OCI-LY7 (cell line): ENCODE measurements at regions not wholly inside any gene's neighbourhood (a gene's known extent, or its start where the extent isn't known, plus 50 kb on each side); places are given as distances from the start of the nearest gene placed in this dataset.

Source experiments
- BruUV-seq: library from RNA; stranded (reverse); fragments of 400-500 nt; replicated peaks from 2 replicates; lab custom pipeline; 2021; lab: Mats Ljungman, UMichigan
- CTCF ChIA-PET: fragments of 300-600 bp; sonication (Branson Sonifier 250); formaldehyde crosslinking; loops from one replicate; lab custom pipeline; 2022; ENCODE audit warnings: antibody characterized with exemption; ENCODE audit not compliant: unreplicated experiment; lab: Charles Lee
- POLR2A ChIA-PET: fragments of 300-600 bp; sonication (Branson Sonifier 250); formaldehyde crosslinking; loops from one replicate; lab custom pipeline; 2022; ENCODE audit warnings: antibody characterized with exemption; lab: Charles Lee
- DNase-seq: peaks from one replicate; pipeline ENCODE4 v3.0.0-alpha.2; 2015; ENCODE audit warnings: low spot score
- H2AFZ ChIP-seq: fragments of 200-600 bp; sonication (generic), shearing (Covaris generic); 2 replicates; pipeline ENCODE4 v1.6.1; 2014; ENCODE audit warnings: mild to moderate bottlenecking, antibody characterized with exemption, low read length, moderate library complexity
- H3K27ac ChIP-seq: fragments of 200-600 bp; sonication (generic); 2 replicates; pipeline ENCODE4 v1.5.1; 2014; ENCODE audit warnings: mixed run types, low read depth, mild to moderate bottlenecking, moderate library complexity, low read length, inconsistent platforms; ENCODE audit not compliant: poor library complexity, severe bottlenecking
- H3K36me3 ChIP-seq: fragments of 200-600 bp; sonication (generic); 2 replicates; pipeline ENCODE4 v1.6.1; 2014; ENCODE audit warnings: mild to moderate bottlenecking, antibody characterized with exemption, low read length, moderate library complexity, mixed read lengths; ENCODE audit not compliant: insufficient read depth
- H3K4me1 ChIP-seq: fragments of 200-600 bp; sonication (generic); 2 replicates; pipeline ENCODE4 v1.5.1; 2014; ENCODE audit warnings: mild to moderate bottlenecking, low read length; ENCODE audit not compliant: insufficient read depth, poor library complexity, severe bottlenecking
- H3K4me2 ChIP-seq: fragments of 200-600 bp; sonication (generic); 2 replicates; pipeline ENCODE4 v1.6.1; 2014; ENCODE audit warnings: mild to moderate bottlenecking, low read length
- H3K4me3 ChIP-seq: fragments of 200-600 bp; sonication (generic); 2 replicates; pipeline ENCODE4 v1.5.1; 2014; ENCODE audit warnings: mild to moderate bottlenecking, low read depth, low read length; ENCODE audit not compliant: poor library complexity, severe bottlenecking
- H3K79me2 ChIP-seq: fragments of 200-600 bp; sonication (generic); 2 replicates; pipeline ENCODE4 v1.6.1; 2016; ENCODE audit warnings: low read depth, mild to moderate bottlenecking, low read length, moderate library complexity, mixed read lengths; ENCODE audit not compliant: insufficient read depth
- H3K9me2 ChIP-seq: fragments of 200-600 bp; sonication (generic); 2 replicates; pipeline ENCODE4 v1.6.1; 2016; ENCODE audit warnings: mild to moderate bottlenecking, low read length, mixed read lengths; ENCODE audit not compliant: insufficient read depth
- H3K9me3 ChIP-seq: fragments of 200-600 bp; sonication (generic); 2 replicates; pipeline ENCODE4 v1.6.1; 2014; ENCODE audit warnings: mild to moderate bottlenecking, mixed run types, low read length, mixed read lengths
- H4K20me1 ChIP-seq: fragments of 200-600 bp; sonication (generic); 2 replicates; pipeline ENCODE4 v1.6.1; 2014; ENCODE audit warnings: mild to moderate bottlenecking, antibody characterized with exemption, low read length, moderate library complexity, mixed read lengths; ENCODE audit not compliant: insufficient read depth
- EZH2phosphoT487 ChIP-seq: fragments of 200-600 bp; sonication (generic); IDR thresholded peaks from 2 replicates; pipeline ENCODE4 v1.6.1; 2018; ENCODE audit warnings: low read depth, borderline replicate concordance, mild to moderate bottlenecking, mixed run types, antibody characterized with exemption, low read length, moderate library complexity, mixed read lengths
- intact Hi-C: fragments of 100-400 bp; cut with micrococcal nuclease; formaldehyde crosslinking; loops from one replicate; pipeline ENCODE4 v1.10.0; 2022; ENCODE audit not compliant: unreplicated experiment
- TF ChIP-seq, protein P1 (sequence below): fragments of 200-600 bp; sonication (generic); conservative IDR thresholded peaks from 2 replicates; pipeline ENCODE4 v1.5.1; 2014; ENCODE audit warnings: mild to moderate bottlenecking, antibody characterized with exemption, low read length, moderate library complexity, mixed read lengths

DNA sequence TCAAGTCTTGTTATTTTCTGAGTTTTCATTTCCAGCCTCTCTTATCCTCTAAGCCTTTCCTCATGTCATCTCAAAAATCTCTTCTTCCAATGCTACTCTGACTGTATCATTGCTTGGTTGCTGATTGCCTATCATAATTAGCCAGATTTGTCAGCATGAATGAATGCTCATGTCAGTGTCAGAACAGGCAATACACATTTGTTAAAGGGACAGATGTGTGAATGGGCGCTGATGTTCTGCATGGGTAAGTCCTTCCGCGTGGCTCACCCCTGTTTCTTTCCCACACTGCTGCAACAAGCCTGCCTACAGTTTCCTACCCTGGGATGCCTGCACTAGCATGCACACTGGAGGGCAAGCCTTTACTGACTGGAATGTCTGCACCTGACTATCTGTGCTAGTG lies 100.6 kb downstream of the RHOU start:
- no peaks in the 10 kb centered on the region for H3K4me1 ChIP-seq
- DNase-seq = no peak
- intact Hi-C loops = no loop called here

DNA sequence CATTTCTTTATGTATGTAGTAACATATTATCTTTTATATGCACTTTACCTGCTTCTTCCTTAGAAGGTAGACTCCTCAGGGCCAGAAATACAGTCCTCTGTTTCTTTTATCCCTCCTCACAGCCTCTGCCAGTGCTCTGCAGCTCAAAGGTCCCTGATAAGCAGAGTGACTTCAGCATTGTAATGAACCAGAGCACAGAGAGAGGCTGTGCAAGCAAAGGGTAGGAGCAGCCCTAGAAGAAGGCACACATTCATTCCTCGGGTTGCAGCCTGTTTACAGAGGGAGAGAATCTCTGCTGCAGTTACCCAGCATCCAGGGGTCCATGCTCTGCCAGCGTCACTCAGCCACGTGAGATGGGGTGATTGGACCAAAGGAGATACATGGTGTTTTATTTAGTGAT lies 101.1 kb downstream of the RHOU start:
- BruUV-seq = no TSS peak
- Histone ChIP-seq H3K36me3 (no peaks in the 10 kb centered on the region), H3K79me2 (no peaks in the 10 kb centered on the region), H3K9me3 (no peaks in the 10 kb centered on the region), H3K4me1 (no peaks in the 10 kb centered on the region), H4K20me1 (no peaks in the 10 kb centered on the region), H2AFZ (no peak overlapping the region), H3K4me2 (no peak overlapping the region), H3K27ac (no peak overlapping the region), H3K4me3 (no peak overlapping the region), H3K9me2 (no peaks in the 10 kb centered on the region)
- TF ChIP-seq, protein P1, sequence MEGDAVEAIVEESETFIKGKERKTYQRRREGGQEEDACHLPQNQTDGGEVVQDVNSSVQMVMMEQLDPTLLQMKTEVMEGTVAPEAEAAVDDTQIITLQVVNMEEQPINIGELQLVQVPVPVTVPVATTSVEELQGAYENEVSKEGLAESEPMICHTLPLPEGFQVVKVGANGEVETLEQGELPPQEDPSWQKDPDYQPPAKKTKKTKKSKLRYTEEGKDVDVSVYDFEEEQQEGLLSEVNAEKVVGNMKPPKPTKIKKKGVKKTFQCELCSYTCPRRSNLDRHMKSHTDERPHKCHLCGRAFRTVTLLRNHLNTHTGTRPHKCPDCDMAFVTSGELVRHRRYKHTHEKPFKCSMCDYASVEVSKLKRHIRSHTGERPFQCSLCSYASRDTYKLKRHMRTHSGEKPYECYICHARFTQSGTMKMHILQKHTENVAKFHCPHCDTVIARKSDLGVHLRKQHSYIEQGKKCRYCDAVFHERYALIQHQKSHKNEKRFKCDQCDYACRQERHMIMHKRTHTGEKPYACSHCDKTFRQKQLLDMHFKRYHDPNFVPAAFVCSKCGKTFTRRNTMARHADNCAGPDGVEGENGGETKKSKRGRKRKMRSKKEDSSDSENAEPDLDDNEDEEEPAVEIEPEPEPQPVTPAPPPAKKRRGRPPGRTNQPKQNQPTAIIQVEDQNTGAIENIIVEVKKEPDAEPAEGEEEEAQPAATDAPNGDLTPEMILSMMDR = no peak
- no peak for TF ChIP-seq EZH2phosphoT487
- POLR2A ChIA-PET = interaction anchor here (0.6 kb wide), 1 partner anchor 1621 kb away, joined by 4 read pairs; no protein-coding TSS in a partner anchor
- CTCF ChIA-PET = no interaction called here
- DNase-seq = no peak
- intact Hi-C loops = no loop called here

More for the DNA sequence above, 100.6 kb downstream of the RHOU start:
- BruUV-seq = no TSS peak
- Histone ChIP-seq H3K9me2 (no peaks in the 10 kb centered on the region), H2AFZ (no peak overlapping the region), H3K4me2 (no peak overlapping the region), H3K9me3 (no peaks in the 10 kb centered on the region), H4K20me1 (no peaks in the 10 kb centered on the region), H3K4me3 (no peak overlapping the region), H3K36me3 (no peaks in the 10 kb centered on the region), H3K27ac (no peak overlapping the region), H3K79me2 (no peaks in the 10 kb centered on the region)
- TF ChIP-seq, protein P1 = no peak
- no peak for TF ChIP-seq EZH2phosphoT487
- POLR2A ChIA-PET = interaction anchor here (0.6 kb wide), 1 partner anchor 1621 kb away, joined by 4 read pairs; no protein-coding TSS in a partner anchor
- CTCF ChIA-PET = no interaction called here

DNA sequence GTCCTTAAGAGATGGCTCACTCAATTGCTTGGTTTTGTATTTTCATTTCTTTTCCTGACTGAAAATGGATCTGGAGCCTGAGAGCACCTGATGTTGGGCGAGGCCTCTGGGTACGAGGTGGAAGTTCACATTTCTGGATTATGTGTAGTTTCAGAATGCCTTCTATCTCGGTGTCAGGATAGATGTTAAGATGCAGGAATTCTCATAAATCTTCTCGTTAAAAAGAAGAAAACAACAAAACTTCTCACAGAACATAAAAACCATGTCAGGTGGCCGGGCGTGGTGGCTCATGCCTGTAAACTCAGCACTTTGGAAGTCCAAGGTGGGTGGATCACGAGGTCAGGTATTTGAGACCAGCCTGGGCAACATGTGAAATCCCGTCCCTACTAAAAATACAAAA lies 101.8 kb downstream of the RHOU start:
- Histone ChIP-seq H4K20me1 (no peaks in the 10 kb centered on the region), H3K4me3 (no peak overlapping the region), H3K79me2 (no peaks in the 10 kb centered on the region), H2AFZ (no peak overlapping the region), H3K9me3 (no peaks in the 10 kb centered on the region), H3K36me3 (no peaks in the 10 kb centered on the region), H3K27ac (no peak overlapping the region), H3K4me1 (no peaks in the 10 kb centered on the region), H3K9me2 (no peaks in the 10 kb centered on the region), H3K4me2 (no peak overlapping the region)
- TF ChIP-seq, protein P1 = no peak
- no peak for TF ChIP-seq EZH2phosphoT487
- BruUV-seq = no TSS peak
- intact Hi-C loops = no loop called here
- CTCF ChIA-PET = no interaction called here
- no peak for DNase-seq
- POLR2A ChIA-PET = no interaction called here
